Esophagus squamous epithelium (tissue), 4 donors: ENCODE measurements at regions not wholly inside any gene's neighbourhood (a gene's known extent, or its start where the extent isn't known, plus 50 kb on each side); places are given as distances from the start of the nearest gene placed in this dataset.

Experiments
- POLR2A ChIP-seq, 4 donors: fragments of 450-650 bp; IDR thresholded peaks; one replicate each; pipeline ENCODE4 v1.6.1; 2017; ENCODE audit warnings: antibody characterized with exemption in 4 of 4, mild to moderate bottlenecking in 4 of 4, moderate library complexity in 3 of 4
- TF ChIP-seq, protein P1 (sequence below), 6 experiments: fragments of 450-650 bp in 4 of 6; fragments of 200-600 bp in 2 of 6; sonication (generic) in 2 of 6; IDR thresholded peaks; one replicate each; pipeline ENCODE4 v1.5.1; 2016 to 2019; ENCODE audit warnings: antibody characterized with exemption in 6 of 6, mild to moderate bottlenecking in 4 of 6, moderate library complexity in 4 of 6

DNA sequence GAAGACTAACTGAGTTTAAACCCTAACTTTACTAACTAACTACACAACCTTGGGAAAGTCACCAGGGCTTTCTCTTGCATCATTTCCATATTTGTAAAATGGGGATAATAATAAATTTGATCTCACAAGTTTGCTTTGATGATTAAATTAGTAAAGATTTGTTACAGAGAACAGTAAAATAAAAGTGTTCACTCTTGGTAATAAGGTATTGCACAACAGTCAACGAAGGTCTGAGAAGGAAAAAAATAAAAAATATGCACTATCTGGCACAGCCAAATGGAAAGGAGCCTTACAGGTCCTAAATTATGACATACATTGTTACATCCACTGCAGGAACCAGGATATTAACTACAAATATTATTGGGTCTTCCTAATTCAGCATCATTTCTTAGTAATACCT, 160.0 kb upstream of the TMEM161B start:
- TF ChIP-seq, protein P1, sequence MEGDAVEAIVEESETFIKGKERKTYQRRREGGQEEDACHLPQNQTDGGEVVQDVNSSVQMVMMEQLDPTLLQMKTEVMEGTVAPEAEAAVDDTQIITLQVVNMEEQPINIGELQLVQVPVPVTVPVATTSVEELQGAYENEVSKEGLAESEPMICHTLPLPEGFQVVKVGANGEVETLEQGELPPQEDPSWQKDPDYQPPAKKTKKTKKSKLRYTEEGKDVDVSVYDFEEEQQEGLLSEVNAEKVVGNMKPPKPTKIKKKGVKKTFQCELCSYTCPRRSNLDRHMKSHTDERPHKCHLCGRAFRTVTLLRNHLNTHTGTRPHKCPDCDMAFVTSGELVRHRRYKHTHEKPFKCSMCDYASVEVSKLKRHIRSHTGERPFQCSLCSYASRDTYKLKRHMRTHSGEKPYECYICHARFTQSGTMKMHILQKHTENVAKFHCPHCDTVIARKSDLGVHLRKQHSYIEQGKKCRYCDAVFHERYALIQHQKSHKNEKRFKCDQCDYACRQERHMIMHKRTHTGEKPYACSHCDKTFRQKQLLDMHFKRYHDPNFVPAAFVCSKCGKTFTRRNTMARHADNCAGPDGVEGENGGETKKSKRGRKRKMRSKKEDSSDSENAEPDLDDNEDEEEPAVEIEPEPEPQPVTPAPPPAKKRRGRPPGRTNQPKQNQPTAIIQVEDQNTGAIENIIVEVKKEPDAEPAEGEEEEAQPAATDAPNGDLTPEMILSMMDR (IDR thresholded peaks at IDR 0.05), result no peak
- no peak for TF ChIP-seq POLR2A (IDR thresholded peaks at IDR 0.05)
